Neuronal stem cell (in vitro differentiated cells): ENCODE measurements at regions not wholly inside any gene's neighbourhood (a gene's known extent, or its start where the extent isn't known, plus 50 kb on each side); places are given as distances from the start of the nearest gene placed in this dataset.

Experiments
- DNase-seq: peaks from one replicate; pipeline ENCODE4 v3.0.0-alpha.2; 2013; ENCODE audit warnings: low spot score
- H2AFZ ChIP-seq: one replicate; pipeline ENCODE4 v1.6.1; 2013; ENCODE audit warnings: mild to moderate bottlenecking, low read length, inconsistent platforms
- H2AK5ac ChIP-seq: 2 replicates; pipeline ENCODE4 v1.6.1; 2013; ENCODE audit warnings: low read depth, mild to moderate bottlenecking, inconsistent platforms, low read length, moderate library complexity, mixed read lengths
- H2BK120ac ChIP-seq: 2 replicates; pipeline ENCODE4 v1.6.1; 2013; ENCODE audit warnings: low read depth, mild to moderate bottlenecking, inconsistent platforms, low read length, moderate library complexity, mixed read lengths
- H2BK12ac ChIP-seq: one replicate; pipeline ENCODE4 v1.6.1; 2013; ENCODE audit warnings: low read length, inconsistent platforms
- H2BK15ac ChIP-seq: 2 replicates; pipeline ENCODE4 v1.6.1; 2013; ENCODE audit warnings: mild to moderate bottlenecking, low read length, inconsistent platforms, mixed read lengths
- H2BK5ac ChIP-seq: one replicate; pipeline ENCODE4 v1.6.1; 2013; ENCODE audit warnings: inconsistent platforms, mild to moderate bottlenecking, low read length, moderate library complexity
- H3K14ac ChIP-seq: one replicate; pipeline ENCODE4 v1.6.1; 2013; ENCODE audit warnings: low read length, inconsistent platforms
- H3K18ac ChIP-seq: 2 replicates; pipeline ENCODE4 v1.6.1; 2013; ENCODE audit warnings: low read length, inconsistent platforms
- H3K23ac ChIP-seq: 2 replicates; pipeline ENCODE4 v1.6.1; 2013; ENCODE audit warnings: low read depth, mild to moderate bottlenecking, mixed read lengths, low read length, inconsistent platforms; ENCODE audit not compliant: poor library complexity
- H3K27ac ChIP-seq: replicated peaks from 3 replicates; pipeline ENCODE4 v1.5.1; 2013; ENCODE audit warnings: low read length, inconsistent platforms
- H3K27me3 ChIP-seq, 3 experiments: 2 replicates each; pipeline ENCODE4 v1.6.1; 2013; ENCODE audit warnings: low read length in 3 of 3, mild to moderate bottlenecking in 2 of 3, inconsistent platforms in 1 of 3, low read depth in 1 of 3, mixed read lengths in 1 of 3, moderate library complexity in 1 of 3; ENCODE audit not compliant: control insufficient read depth in 3 of 3, insufficient read depth in 3 of 3
- H3K36me3 ChIP-seq, 2 donors: replicated peaks in 1 of 2; 2 replicates each; pipeline ENCODE4 v1.6.1; 2013; ENCODE audit warnings: low read length in 2 of 2; ENCODE audit not compliant: control insufficient read depth in 2 of 2, insufficient read depth in 2 of 2
- H3K4ac ChIP-seq: 2 replicates; pipeline ENCODE4 v1.6.1; 2013; ENCODE audit warnings: inconsistent platforms, mild to moderate bottlenecking, low read length, moderate library complexity
- H3K4me1 ChIP-seq, 2 donors: 1 replicate in 1 of 2; 2 replicates in 1 of 2; pipeline ENCODE4 v1.6.1; 2013; ENCODE audit warnings: low read length in 2 of 2, low read depth in 1 of 2; ENCODE audit not compliant: control insufficient read depth in 2 of 2, insufficient read depth in 1 of 2
- H3K4me2 ChIP-seq: one replicate; pipeline ENCODE4 v1.6.1; 2013; ENCODE audit warnings: mild to moderate bottlenecking, low read length, inconsistent platforms; ENCODE audit not compliant: insufficient read depth, poor library complexity, severe bottlenecking
- H3K4me3 ChIP-seq, 2 donors: 2 replicates each; pipeline ENCODE4 v1.5.1; 2013; ENCODE audit warnings: low read length in 2 of 2, mild to moderate bottlenecking in 2 of 2, inconsistent platforms in 1 of 2, moderate library complexity in 1 of 2
- H3K79me1 ChIP-seq: one replicate; pipeline ENCODE4 v1.6.1; 2013; ENCODE audit warnings: low read depth, mild to moderate bottlenecking, inconsistent platforms, low read length, moderate library complexity
- H3K9ac ChIP-seq: one replicate; pipeline ENCODE4 v1.6.1; 2013; ENCODE audit warnings: mild to moderate bottlenecking, low read depth, low read length, inconsistent platforms; ENCODE audit not compliant: poor library complexity
- H3K9me3 ChIP-seq, 2 donors: replicated peaks in 1 of 2; 2 replicates each; pipeline versions ENCODE3 to v1.6.1; 2013; ENCODE audit warnings: low read length in 2 of 2, mild to moderate bottlenecking in 2 of 2, inconsistent platforms in 1 of 2, low read depth in 1 of 2, mixed read lengths in 1 of 2, moderate library complexity in 1 of 2; ENCODE audit not compliant: control insufficient read depth in 2 of 2, insufficient read depth in 1 of 2
- H4K8ac ChIP-seq: one replicate; pipeline ENCODE4 v1.6.1; 2013; ENCODE audit warnings: low read depth, mild to moderate bottlenecking, inconsistent platforms, low read length, moderate library complexity
- H4K91ac ChIP-seq: one replicate; pipeline ENCODE4 v1.6.1; 2013; ENCODE audit warnings: low read length, low read depth, mild to moderate bottlenecking, inconsistent platforms; ENCODE audit not compliant: poor library complexity
- WGBS, 2 donors: extraction: QIAGEN DNeasy Blood & Tissue Kit; methylation state at CpG; one replicate each; pipeline ENCODE4 v1.1.7; 2013; ENCODE audit warnings: missing lambda C conversion rate in 2 of 2, mixed read lengths in 1 of 2; ENCODE audit not compliant: insufficient read length in 2 of 2, insufficient replicate concordance in 1 of 2; ENCODE audit errors: extremely low coverage in 2 of 2; 5-methylcytosine and 5-hydroxymethylcytosine counted together

- no peak overlapping the region for H3K23ac ChIP-seq
- whole genome bisulfite sequencing, 2 donors = no CpG with 5 or more reads among the region's 4 CpGs
- no peaks in the 10 kb centered on the region for H3K27me3 ChIP-seq
- no peak overlapping the region for H3K14ac ChIP-seq
- no peak overlapping the region for H3K4me3 ChIP-seq
- no peak overlapping the region for H3K4ac ChIP-seq
- no peaks in the 10 kb centered on the region for H3K79me1 ChIP-seq
- DNase-seq = no peak
- H2BK15ac ChIP-seq = no peak overlapping the region
- no peak overlapping the region for H4K91ac ChIP-seq
- H4K8ac ChIP-seq = no peak overlapping the region
- H2BK12ac ChIP-seq = no peak overlapping the region
- H3K9me3 ChIP-seq = no peaks in the 10 kb centered on the region
- no peaks in the 10 kb centered on the region for H3K36me3 ChIP-seq
- H3K9ac ChIP-seq = no peak overlapping the region
- no peak overlapping the region for H2AK5ac ChIP-seq
- H3K18ac ChIP-seq = no peak overlapping the region
- no peaks in the 10 kb centered on the region for H3K4me1 ChIP-seq
- no peak overlapping the region for H3K4me2 ChIP-seq
- H2BK5ac ChIP-seq = no peak overlapping the region
- no peak overlapping the region for H2AFZ ChIP-seq
- H3K27ac ChIP-seq = no peak overlapping the region
- no peak overlapping the region for H2BK120ac ChIP-seq
Measured at GRCh38 chr12:118558941-118559340, 182.6 kb downstream of the SUDS3 start.

GRCh38 chr12:118560733-118561132, 184.4 kb downstream of the SUDS3 start:
- Histone ChIP-seq H2AFZ (no peak overlapping the region), H3K18ac (no peak overlapping the region), H2AK5ac (no peak overlapping the region), H3K27me3 (no peaks in the 10 kb centered on the region), H3K4ac (no peak overlapping the region), H3K23ac (no peak overlapping the region), H3K4me3 (no peak overlapping the region), H3K27ac (no peak overlapping the region), H2BK15ac (no peak overlapping the region), H3K9ac (no peak overlapping the region), H4K8ac (no peak overlapping the region), H3K4me1 (no peaks in the 10 kb centered on the region), H3K36me3 (no peaks in the 10 kb centered on the region), H3K4me2 (no peak overlapping the region), H2BK12ac (no peak overlapping the region), H2BK120ac (no peak overlapping the region), H3K9me3 (no peaks in the 10 kb centered on the region), H2BK5ac (no peak overlapping the region), H3K79me1 (no peaks in the 10 kb centered on the region), H3K14ac (no peak overlapping the region), H4K91ac (no peak overlapping the region)
- no CpG with 5 or more reads among the region's 4 CpGs for WGBS, 2 donors
- no peak for DNase-seq

- no peak overlapping the region for H4K91ac ChIP-seq
- no peak overlapping the region for H3K14ac ChIP-seq
- no CpG with 5 or more reads among the region's 5 CpGs for WGBS, 2 donors
- H3K27ac ChIP-seq = no peak overlapping the region
- DNase-seq = no peak
- no peak overlapping the region for H2AK5ac ChIP-seq
- no peak overlapping the region for H2BK5ac ChIP-seq
- no peak overlapping the region for H2BK12ac ChIP-seq
- no peak overlapping the region for H3K4ac ChIP-seq
- no peak overlapping the region for H2BK15ac ChIP-seq
- no peaks in the 10 kb centered on the region for H3K79me1 ChIP-seq
- H3K36me3 ChIP-seq = no peaks in the 10 kb centered on the region
- H3K9ac ChIP-seq = no peak overlapping the region
- H3K4me2 ChIP-seq = no peak overlapping the region
- no peaks in the 10 kb centered on the region for H3K4me1 ChIP-seq
- no peak overlapping the region for H3K4me3 ChIP-seq
- H2BK120ac ChIP-seq = no peak overlapping the region
- peaks cover 0 to 4% of the 10 kb centered on the region in 2 donors for H3K9me3 ChIP-seq
- no peak overlapping the region for H2AFZ ChIP-seq
- H3K23ac ChIP-seq = no peak overlapping the region
- H3K27me3 ChIP-seq = no peaks in the 10 kb centered on the region
- H4K8ac ChIP-seq = no peak overlapping the region
- no peak overlapping the region for H3K18ac ChIP-seq
Measured at GRCh38 chr12:118571730-118572129, 195.4 kb downstream of the SUDS3 start.

GRCh38 chr12:118574288-118574687, 197.9 kb downstream of the SUDS3 start:
- H3K9me3 ChIP-seq = peaks cover 0 to 4% of the 10 kb centered on the region in 2 donors
- H4K8ac ChIP-seq = no peak overlapping the region
- H3K4me3 ChIP-seq = no peak overlapping the region
- H2BK15ac ChIP-seq = no peak overlapping the region
- no peak overlapping the region for H3K14ac ChIP-seq
- no peak overlapping the region for H3K18ac ChIP-seq
- no peak overlapping the region for H2AK5ac ChIP-seq
- no CpG with 5 or more reads among the region's 3 CpGs for WGBS, 2 donors
- H4K91ac ChIP-seq = no peak overlapping the region
- no peak overlapping the region for H3K4ac ChIP-seq
- no peak overlapping the region for H2BK120ac ChIP-seq
- no peak overlapping the region for H3K4me2 ChIP-seq
- no peak overlapping the region for H3K23ac ChIP-seq
- no peak overlapping the region for H2BK5ac ChIP-seq
- no peak overlapping the region for H3K9ac ChIP-seq
- H3K4me1 ChIP-seq = no peaks in the 10 kb centered on the region
- no peaks in the 10 kb centered on the region for H3K27me3 ChIP-seq
- H3K36me3 ChIP-seq = no peaks in the 10 kb centered on the region
- no peak overlapping the region for H3K27ac ChIP-seq
- no peaks in the 10 kb centered on the region for H3K79me1 ChIP-seq
- no peak overlapping the region for H2AFZ ChIP-seq
- no peak overlapping the region for H2BK12ac ChIP-seq
- no peak for DNase-seq
